ENCODE measurements at regions not wholly inside any gene's neighbourhood (a gene's known extent, or its start where the extent isn't known, plus 50 kb on each side); places are given as distances from the start of the nearest gene placed in this dataset.

- TF ChIP-seq CREB3 (tag; conservative IDR thresholded peaks at IDR 0.05; ENCODE audit: low read depth), result no peak
- no peak for TF ChIP-seq TSC22D4 (tag; IDR thresholded peaks at IDR 0.05)
- TF ChIP-seq SLC30A9 (CRISPR knock-in tag; IDR thresholded peaks at IDR 0.05), result no peak
- TF ChIP-seq ZNF655 (CRISPR knock-in tag; IDR thresholded peaks at IDR 0.05), result no peak
- TF ChIP-seq ETS1 (conservative IDR thresholded peaks at IDR 0.05; ENCODE audit: control insufficient read depth, low read depth, low read length), result no peak
- TF ChIP-seq STAG1 (CRISPR knock-in tag; IDR thresholded peaks at IDR 0.05; ENCODE audit: borderline replicate concordance), result no peak
- TF ChIP-seq RFX7 (CRISPR knock-in tag; IDR thresholded peaks at IDR 0.05), result no peak
- TF ChIP-seq HMG20B (CRISPR knock-in tag; IDR thresholded peaks at IDR 0.05), result no peak
- no peak for TF ChIP-seq HNRNPL (IDR thresholded peaks at IDR 0.05; ENCODE audit: low read depth, low read length)
- no peak for TF ChIP-seq MEIS2 (IDR thresholded peaks at IDR 0.05; ENCODE audit: partially characterized antibody)
- TF ChIP-seq KDM4B (IDR thresholded peaks at IDR 0.05; ENCODE audit: borderline replicate concordance in 2 of 2, low read depth in 1 of 2), result no peak
- TF ChIP-seq ZBTB11 (CRISPR knock-in tag; IDR thresholded peaks at IDR 0.05), result no peak
- no peak for TF ChIP-seq ZNF184 (CRISPR knock-in tag; IDR thresholded peaks at IDR 0.05)
These were observed 123.6 kb upstream of the MTNR1B start (continued) for GRCh38 chr11:92845805-92846204.

Measured in K562 (cell line).